OCI-LY3 (cell line): ENCODE measurements at regions not wholly inside any gene's neighbourhood (a gene's known extent, or its start where the extent isn't known, plus 50 kb on each side); places are given as distances from the start of the nearest gene placed in this dataset.
"Not testable (repeated sequence)": the region's sequence is repeated elsewhere in the genome, so short reads cannot be mapped to it uniquely, and the experiment has no call there.

Experiments used
- CTCF ChIP-seq: fragments of 200-600, 300-600 bp; sonication (generic); IDR thresholded peaks from 2 replicates; pipeline ENCODE4 v1.5.1; 2014; ENCODE audit warnings: antibody characterized with exemption, low read length, low read depth
- EZH2phosphoT487 ChIP-seq: fragments of 200-600 bp; shearing (Covaris generic); IDR thresholded peaks from 2 replicates; pipeline ENCODE4 v1.6.1; 2018; ENCODE audit warnings: antibody characterized with exemption, mixed run types, low read depth

GRCh38 chr11:67849766-67850165 is 154.1 kb downstream of the UNC93B1 start:
- TF ChIP-seq CTCF, EZH2phosphoT487: not testable (repeated sequence)
